K562 (cell line): ENCODE measurements at regions not wholly inside any gene's neighbourhood (a gene's known extent, or its start where the extent isn't known, plus 50 kb on each side); places are given as distances from the start of the nearest gene placed in this dataset.

Experiments used
- ATAC-seq: fragments of 200-7000 bp; cut with Tn5 transposase; 3 replicates; pipeline ENCODE4 v1.9.1; 2020; ENCODE audit warnings: moderate library complexity
- BruUV-seq: library from RNA; stranded (reverse); fragments of 400-500 nt; replicated peaks from 2 replicates; lab custom pipeline; 2021; lab: Mats Ljungman, UMichigan
- CTCF ChIA-PET: fragments of 300-600 bp; formaldehyde crosslinking; extraction: SDS; loops from one replicate; lab custom pipeline; 2021; ENCODE audit warnings: low intra/inter-chr PET ratio; lab: Yijun Ruan, JAX
- POLR2A ChIA-PET: fragments of 300-600, 350-650 bp; sonication (Branson Sonifier 250); formaldehyde crosslinking; extraction: SDS; loops from one replicate; lab custom pipeline; 2021; ENCODE audit warnings: antibody characterized with exemption, inconsistent platforms; lab: Yijun Ruan, JAX
- DNase-seq, 4 experiments: peaks; one replicate each; pipeline versions ENCODE4 v3.0.0 to v3.0.0-alpha.2; 2011 to 2018; ENCODE audit warnings: low spot score in 3 of 4, mixed read lengths in 3 of 4; ENCODE audit errors: extremely low read depth in 1 of 4
- FAIRE-seq: peaks from 2 replicates; lab custom pipeline; 2011; peaks lifted over from hg19 to GRCh38; lab: Jason Lieb, UNC
- H2AFZ ChIP-seq: 2 replicates; pipeline ENCODE4 v1.6.0; 2011; ENCODE audit warnings: low read depth, low read length, control low read depth, inconsistent platforms
- H3K27ac ChIP-seq: fragments of 200-600 bp; 3 replicates; pipeline ENCODE4 v1.8.0; 2011; ENCODE audit warnings: low read depth, mild to moderate bottlenecking, control low read depth, inconsistent platforms, low read length, moderate library complexity, mixed read lengths; ENCODE audit errors: extremely low read depth
- H3K27me3 ChIP-seq, 2 experiments: fragments of 300-600 bp in 1 of 2; 2 replicates in 1 of 2; 3 replicates in 1 of 2; pipeline versions ENCODE4 v1.6.0 to v1.8.0; 2011; ENCODE audit warnings: inconsistent platforms in 2 of 2, low read length in 2 of 2, mild to moderate bottlenecking in 1 of 2, mixed read lengths in 1 of 2, moderate library complexity in 1 of 2; ENCODE audit not compliant: control insufficient read depth in 2 of 2, insufficient read depth in 2 of 2
- H3K36me3 ChIP-seq: fragments of 300-600 bp; 3 replicates; pipeline ENCODE4 v1.8.0; 2011; ENCODE audit warnings: mild to moderate bottlenecking, low read length, inconsistent platforms; ENCODE audit not compliant: control insufficient read depth, insufficient read depth
- H3K4me1 ChIP-seq, 2 experiments: fragments of 200-600 bp in 1 of 2; replicated peaks in 1 of 2; 2 replicates in 1 of 2; 3 replicates in 1 of 2; pipeline versions ENCODE4 v1.5.1 to v1.8.0; 2011; ENCODE audit warnings: inconsistent platforms in 2 of 2, low read length in 2 of 2, mild to moderate bottlenecking in 1 of 2, mixed read lengths in 1 of 2, moderate library complexity in 1 of 2; ENCODE audit not compliant: control insufficient read depth in 2 of 2, insufficient read depth in 2 of 2
- H3K4me2 ChIP-seq: 2 replicates; pipeline ENCODE4 v1.6.1; 2011; ENCODE audit warnings: low read length, control low read depth, inconsistent platforms, mixed read lengths; ENCODE audit not compliant: insufficient read depth
- H3K4me3 ChIP-seq: fragments of 200-600 bp; sonication (generic), shearing (Covaris generic); 2 replicates; pipeline ENCODE4 v1.5.1; 2016; ENCODE audit warnings: control low read depth, inconsistent platforms
- H3K79me2 ChIP-seq: fragments of 200-600 bp; 3 replicates; pipeline ENCODE4 v1.8.0; 2011; ENCODE audit warnings: low read length, inconsistent platforms; ENCODE audit not compliant: control insufficient read depth, insufficient read depth
- H3K9ac ChIP-seq, 2 experiments: 2 replicates each; pipeline versions ENCODE4 v1.6.0 to v1.6.1; 2011; ENCODE audit warnings: low read depth in 2 of 2, low read length in 2 of 2, control low read depth in 1 of 2, inconsistent platforms in 1 of 2, mild to moderate bottlenecking in 1 of 2, mixed read lengths in 1 of 2; ENCODE audit not compliant: insufficient read depth in 1 of 2
- H3K9me1 ChIP-seq: one replicate; pipeline ENCODE4 v1.6.0; 2011; ENCODE audit warnings: inconsistent platforms, mild to moderate bottlenecking, low read length, moderate library complexity; ENCODE audit not compliant: control insufficient read depth, insufficient read depth
- H3K9me3 ChIP-seq: replicated peaks from 2 replicates; pipeline ENCODE4 v1.5.1; 2011; ENCODE audit warnings: low read depth, low read length, inconsistent platforms; ENCODE audit not compliant: control insufficient read depth, insufficient read depth
- H4K20me1 ChIP-seq: replicated peaks from 2 replicates; pipeline ENCODE4 v1.6.1; 2011; ENCODE audit warnings: low read length, inconsistent platforms, mixed read lengths; ENCODE audit not compliant: control insufficient read depth, insufficient read depth
- ARID3A ChIP-seq: IDR thresholded peaks from 2 replicates; pipeline ENCODE4 v1.6.1; 2012; ENCODE audit warnings: low read depth, low read length, improper control_type of control experiment, borderline replicate concordance
- HES1 ChIP-seq: fragments of 450-650 bp; IDR thresholded peaks from 2 replicates; pipeline ENCODE4 v1.6.1; 2016; ENCODE audit warnings: low read depth, mild to moderate bottlenecking, moderate library complexity
- HOXB6 ChIP-seq: fragments of 250-450 bp; sonication (Bioruptor Pico); IDR thresholded peaks from 2 replicates; pipeline ENCODE4 v1.5.1; 2022; ENCODE audit warnings: mild to moderate bottlenecking, borderline replicate concordance
- JUN ChIP-seq, 2 experiments: sonication (generic) in 1 of 2; formaldehyde crosslinking in 1 of 2; IDR thresholded peaks; 2 replicates each; pipeline versions ENCODE4 v1.6.1 to v1.8.0; 2012 to 2022; ENCODE audit warnings: borderline replicate concordance in 2 of 2, mild to moderate bottlenecking in 2 of 2, improper control_type of control experiment in 1 of 2, low read depth in 1 of 2, low read length in 1 of 2, missing genetic modification reagents in 1 of 2
- MCM7 ChIP-seq, 2 experiments: fragments of 450-650 bp; IDR thresholded peaks; 2 replicates each; pipeline ENCODE4 v1.6.1; 2016 to 2018
- SRSF3 ChIP-seq: fragments of 200-400 bp; formaldehyde crosslinking; IDR thresholded peaks from 2 replicates; pipeline ENCODE4 v1.6.1; 2016; ENCODE audit warnings: mild to moderate bottlenecking, low read length, moderate library complexity; ENCODE audit not compliant: insufficient read depth
- ZNF76 ChIP-seq: fragments of 250-450 bp; sonication (Bioruptor Pico); IDR thresholded peaks from 2 replicates; pipeline ENCODE4 v1.4.0; 2020; ENCODE audit warnings: mild to moderate bottlenecking, moderate library complexity, borderline replicate concordance
- whole genome bisulfite sequencing: fragments of 100-300 bp; shearing (Covaris generic); methylation state at CpG from one replicate; pipeline ENCODE4 v1.1.6; 2016; ENCODE audit warnings: low coverage, mixed read lengths; ENCODE audit not compliant: insufficient coverage; ENCODE audit errors: missing lambda C conversion rate; 5-methylcytosine and 5-hydroxymethylcytosine counted together
- in situ Hi-C: fragments of 300-500 bp; cut with MboI; formaldehyde crosslinking; loops from 4 replicates; pipeline ENCODE4 v1.15.0; 2018; ENCODE audit warnings: inconsistent platforms, mixed read lengths
- intact Hi-C: fragments of 100-400 bp; cut with micrococcal nuclease; formaldehyde crosslinking; loops from 2 replicates; pipeline ENCODE4 v1.14.2; 2022

GRCh38 chr1:43101061-43101460 lies 71.0 kb downstream of the EBNA1BP2 start:
- no peak overlapping the region for H2AFZ ChIP-seq
- FAIRE-seq (no peak), DNase-seq (no peak), ATAC-seq (no peak)
- H3K4me2 ChIP-seq, result no peak overlapping the region
- in situ Hi-C loops (no loop called here), intact Hi-C loops (no loop called here)
- no peaks in the 10 kb centered on the region for H3K9me1 ChIP-seq
- H3K27me3 ChIP-seq, result peaks cover 0 to 17% of the 10 kb centered on the region in 2 experiments; a peak in 2 of 5 replicates
- H3K9ac ChIP-seq, result no peak overlapping the region
- no peak overlapping the region for H3K4me3 ChIP-seq
- TF ChIP-seq MCM7 (IDR thresholded peaks at IDR 0.05), result no peak
- no peak for TF ChIP-seq ARID3A
- TF ChIP-seq HES1, result no peak
- TF ChIP-seq SRSF3, result no peak
- TF ChIP-seq HOXB6 (CRISPR knock-in tag), result no peak
- TF ChIP-seq ZNF76 (CRISPR knock-in tag), result no peak
- TF ChIP-seq JUN (IDR thresholded peaks at IDR 0.05; ENCODE audit: borderline replicate concordance, low read depth, low read length), result no peak
- TF ChIP-seq JUN (CRISPR knock-in tag; IDR thresholded peaks at IDR 0.05; ENCODE audit: borderline replicate concordance), result no peak
- H3K27ac ChIP-seq, result no peak overlapping the region
- no TSS peak for BruUV-seq
- WGBS, result 0% methylated on average over 2 of the region's 2 CpGs
- POLR2A ChIA-PET, result interaction anchor here (0.6 kb wide), 1 partner anchor 120 kb away, joined by 4 read pairs; no protein-coding TSS in a partner anchor
- no peaks in the 10 kb centered on the region for H4K20me1 ChIP-seq
- no peaks in the 10 kb centered on the region for H3K4me1 ChIP-seq
- no peaks in the 10 kb centered on the region for H3K9me3 ChIP-seq
- CTCF ChIA-PET, result no interaction called here
- H3K79me2 ChIP-seq, result no peaks in the 10 kb centered on the region
- H3K36me3 ChIP-seq, result no peaks in the 10 kb centered on the region
